Activated naive CD8-positive, alpha-beta T cell treated with anti-CD3 and anti-CD28 coated beads, Interleukin-2, amount 50 U/mL, for 24 hours (primary cell): ENCODE measurements at regions not wholly inside any gene's neighbourhood (a gene's known extent, or its start where the extent isn't known, plus 50 kb on each side); places are given as distances from the start of the nearest gene placed in this dataset.

ENCODE experiments used
- ATAC-seq: fragments of 150-1000 bp; cut with Tn5 transposase; one replicate; pipeline ENCODE4 v1.10.0; 2021
- DNase-seq: peaks from one replicate; pipeline ENCODE4 v3.0.0; 2021
- H3K27ac Mint-ChIP-seq: one replicate; pipeline ENCODE4 v1.8.0; 2021; ENCODE audit warnings: mild to moderate bottlenecking, mixed read lengths
- H3K27me3 Mint-ChIP-seq: one replicate; pipeline ENCODE4 v1.8.0; 2021; ENCODE audit warnings: mixed read lengths
- H3K36me3 Mint-ChIP-seq: one replicate; pipeline ENCODE4 v1.8.0; 2021; ENCODE audit warnings: low read depth, mixed read lengths
- H3K4me1 Mint-ChIP-seq: one replicate; pipeline ENCODE4 v1.8.0; 2021; ENCODE audit warnings: mixed read lengths
- H3K4me3 Mint-ChIP-seq: one replicate; pipeline ENCODE4 v1.8.0; 2021; ENCODE audit warnings: mild to moderate bottlenecking, moderate library complexity, mixed read lengths
- H3K9me3 Mint-ChIP-seq: one replicate; pipeline ENCODE4 v1.8.0; 2021; ENCODE audit warnings: mixed read lengths

GRCh38 chr20:19001177-19001576, 187.6 kb downstream of the SCP2D1 start:
- ATAC-seq, result no peak
- no peaks in the 10 kb centered on the region for H3K4me1 Mint-ChIP-seq
- no peaks in the 10 kb centered on the region for H3K9me3 Mint-ChIP-seq
- H3K4me3 Mint-ChIP-seq, result no peak overlapping the region
- no peak for DNase-seq
- H3K27ac Mint-ChIP-seq, result no peak overlapping the region
- no peaks in the 10 kb centered on the region for H3K36me3 Mint-ChIP-seq
- H3K27me3 Mint-ChIP-seq, result no peaks in the 10 kb centered on the region

- no peak for ATAC-seq
- no peak overlapping the region for H3K27ac Mint-ChIP-seq
Measured at GRCh38 chr20:19003366-19004336, 190.1 kb downstream of the SCP2D1 start.

DNA sequence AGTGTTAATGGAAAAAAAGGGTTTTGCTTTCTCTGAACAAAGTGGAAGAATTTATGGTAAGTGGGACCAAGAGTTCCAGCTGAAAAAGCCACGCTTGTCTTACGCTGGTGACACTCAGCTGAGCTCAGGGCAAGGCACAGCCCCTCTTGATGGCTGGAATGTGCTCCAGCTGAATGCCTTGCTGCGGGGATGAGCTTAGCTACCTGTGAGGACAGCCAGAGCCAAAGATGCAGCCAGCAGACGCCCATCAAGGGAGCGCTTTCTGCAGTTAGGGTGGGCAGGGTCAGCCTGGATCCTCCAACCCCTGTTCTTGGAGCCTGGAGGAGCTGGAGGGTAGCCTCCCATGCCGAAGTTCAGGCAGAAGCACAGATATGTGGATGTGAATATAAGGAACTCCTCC, 191.4 kb downstream of the SCP2D1 start:
- Mint-ChIP-seq H3K27me3 (no peaks in the 10 kb centered on the region), H3K4me1 (no peaks in the 10 kb centered on the region), H3K9me3 (no peaks in the 10 kb centered on the region), H3K36me3 (no peaks in the 10 kb centered on the region), H3K27ac (no peak overlapping the region), H3K4me3 (no peak overlapping the region)
- DNase-seq (no peak), ATAC-seq (no peak)

More at GRCh38 chr20:19003366-19004336, 190.1 kb downstream of the SCP2D1 start:
- no peak for DNase-seq
- Mint-ChIP-seq H3K9me3 (no peaks in the 10 kb centered on the region), H3K36me3 (no peaks in the 10 kb centered on the region), H3K4me1 (no peaks in the 10 kb centered on the region), H3K4me3 (no peak overlapping the region), H3K27me3 (no peaks in the 10 kb centered on the region)

- Mint-ChIP-seq H3K27me3 (no peaks in the 10 kb centered on the region), H3K27ac (no peak overlapping the region), H3K9me3 (no peaks in the 10 kb centered on the region), H3K4me1 (no peaks in the 10 kb centered on the region), H3K4me3 (no peak overlapping the region), H3K36me3 (no peaks in the 10 kb centered on the region)
- ATAC-seq (no peak), DNase-seq (no peak)
Measured at GRCh38 chr20:19008497-19008896, 194.9 kb downstream of the SCP2D1 start.

GRCh38 chr20:19009081-19009688, 195.6 kb downstream of the SCP2D1 start:
- Mint-ChIP-seq H3K9me3 (no peaks in the 10 kb centered on the region), H3K36me3 (no peaks in the 10 kb centered on the region), H3K4me1 (no peaks in the 10 kb centered on the region), H3K4me3 (no peak overlapping the region), H3K27ac (no peak overlapping the region), H3K27me3 (no peaks in the 10 kb centered on the region)
- no peak for DNase-seq
- ATAC-seq, result no peak

- ATAC-seq (no peak), DNase-seq (no peak)
- H3K9me3 Mint-ChIP-seq, result no peaks in the 10 kb centered on the region
- no peak overlapping the region for H3K4me3 Mint-ChIP-seq
- no peaks in the 10 kb centered on the region for H3K27me3 Mint-ChIP-seq
- no peaks in the 10 kb centered on the region for H3K4me1 Mint-ChIP-seq
- H3K27ac Mint-ChIP-seq, result no peak overlapping the region
- H3K36me3 Mint-ChIP-seq, result no peaks in the 10 kb centered on the region
Measured at GRCh38 chr20:19012676-19013075, 199.1 kb downstream of the SCP2D1 start.

GRCh38 chr20:19013907-19014306, 198.5 kb upstream of the SLC24A3 start:
- Mint-ChIP-seq H3K27me3 (no peaks in the 10 kb centered on the region), H3K9me3 (no peaks in the 10 kb centered on the region), H3K36me3 (no peaks in the 10 kb centered on the region), H3K4me3 (no peak overlapping the region), H3K27ac (no peak overlapping the region), H3K4me1 (no peaks in the 10 kb centered on the region)
- DNase-seq, result no peak
- ATAC-seq, result no peak

- Mint-ChIP-seq H3K27ac (no peak overlapping the region), H3K4me1 (no peaks in the 10 kb centered on the region), H3K27me3 (no peaks in the 10 kb centered on the region), H3K4me3 (no peak overlapping the region), H3K36me3 (no peaks in the 10 kb centered on the region), H3K9me3 (no peaks in the 10 kb centered on the region)
- ATAC-seq (no peak), DNase-seq (no peak)
Measured at GRCh38 chr20:19015351-19016139, 196.9 kb upstream of the SLC24A3 start.

DNA sequence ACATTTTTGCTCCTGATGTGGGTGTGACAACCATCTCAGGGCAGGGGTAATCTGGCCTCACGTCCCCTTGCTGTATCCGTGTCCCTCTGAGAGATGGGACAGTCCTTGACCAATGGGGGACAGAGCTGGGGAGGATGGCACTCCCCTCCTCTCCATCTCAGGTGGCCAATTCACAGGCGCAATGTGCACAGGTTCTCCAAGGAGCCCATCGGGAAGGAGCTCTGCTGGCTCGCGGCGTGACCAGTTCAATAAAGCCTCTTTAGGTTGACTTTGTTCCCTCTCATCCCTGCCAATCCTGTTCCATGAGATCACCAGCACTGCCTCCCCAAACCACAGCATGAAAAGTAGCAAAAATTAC, 196.3 kb upstream of the SLC24A3 start:
- H3K36me3 Mint-ChIP-seq, result no peaks in the 10 kb centered on the region
- H3K27me3 Mint-ChIP-seq, result no peaks in the 10 kb centered on the region
- no peak overlapping the region for H3K4me3 Mint-ChIP-seq
- no peaks in the 10 kb centered on the region for H3K4me1 Mint-ChIP-seq
- H3K9me3 Mint-ChIP-seq, result no peaks in the 10 kb centered on the region
- H3K27ac Mint-ChIP-seq, result no peak overlapping the region
- no peak for DNase-seq
- ATAC-seq, result no peak

DNA sequence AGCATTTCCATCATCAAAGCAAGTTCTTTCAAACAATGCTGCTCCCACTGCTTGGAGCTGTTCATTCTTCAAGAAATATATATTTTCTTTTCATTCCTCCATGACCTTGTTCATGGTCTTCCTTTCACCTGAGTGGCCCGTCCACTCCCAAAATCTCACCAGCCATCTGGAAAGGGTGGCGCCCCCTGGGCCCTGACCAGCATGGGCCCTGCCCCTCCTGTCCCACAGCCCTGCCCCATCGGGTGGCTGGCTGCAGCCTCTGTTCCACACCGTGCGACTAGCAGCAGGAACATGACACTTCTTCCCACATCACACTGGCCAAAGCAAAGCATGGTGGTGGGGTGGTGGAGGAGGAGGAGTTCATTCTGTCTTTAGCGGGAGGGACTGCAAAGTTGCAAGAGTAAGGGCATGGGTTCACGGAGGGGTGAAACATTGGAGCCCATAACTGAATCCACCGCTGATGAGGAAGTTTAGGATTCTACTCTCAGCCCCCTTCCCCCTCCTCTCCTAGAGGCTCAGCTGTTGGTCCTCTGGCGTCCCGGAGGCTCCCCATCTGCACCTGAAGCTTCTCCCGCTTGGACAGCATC, 195.2 kb upstream of the SLC24A3 start:
- no peak overlapping the region for H3K27ac Mint-ChIP-seq
- ATAC-seq, result no peak

GRCh38 chr20:19018881-19019280, 193.6 kb upstream of the SLC24A3 start:
- Mint-ChIP-seq H3K4me1 (no peaks in the 10 kb centered on the region), H3K36me3 (no peaks in the 10 kb centered on the region), H3K4me3 (no peak overlapping the region), H3K9me3 (no peaks in the 10 kb centered on the region), H3K27me3 (no peaks in the 10 kb centered on the region), H3K27ac (no peak overlapping the region)
- ATAC-seq, result no peak
- no peak for DNase-seq

More for the DNA sequence above, 195.2 kb upstream of the SLC24A3 start:
- Mint-ChIP-seq H3K9me3 (no peaks in the 10 kb centered on the region), H3K4me3 (no peak overlapping the region), H3K27me3 (no peaks in the 10 kb centered on the region), H3K4me1 (no peaks in the 10 kb centered on the region), H3K36me3 (no peaks in the 10 kb centered on the region)
- no peak for DNase-seq

DNA sequence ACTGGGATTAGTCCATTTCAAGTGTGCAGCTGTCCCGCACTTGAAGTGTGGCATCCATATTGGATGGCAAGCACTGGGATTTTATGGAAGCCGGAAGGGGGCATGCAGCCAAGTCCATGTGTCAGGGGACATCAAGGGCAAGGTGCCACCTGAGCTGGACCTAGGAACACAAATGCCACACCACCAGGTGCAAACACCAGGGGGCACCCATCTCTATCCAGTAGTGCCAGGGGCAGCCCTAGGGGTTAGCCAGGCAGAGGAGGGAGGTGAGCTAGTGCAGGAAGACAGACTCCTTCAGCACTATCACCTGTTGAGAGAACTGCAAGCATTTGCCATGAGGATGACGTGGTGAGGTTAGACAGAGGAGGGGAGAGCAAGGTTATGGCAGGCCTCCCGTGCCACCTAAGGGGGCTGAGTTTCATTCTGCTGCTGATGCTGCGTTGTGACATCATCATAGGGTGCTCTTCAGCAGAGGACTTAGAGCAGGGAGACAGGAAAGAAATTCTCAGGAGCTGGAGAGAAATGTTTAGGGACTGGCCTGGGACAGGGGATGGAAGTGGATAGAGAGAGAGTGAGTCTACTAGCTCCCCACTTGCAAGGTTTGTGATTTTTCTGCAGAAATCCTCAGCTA, 192.6 kb upstream of the SLC24A3 start:
- no peaks in the 10 kb centered on the region for H3K27me3 Mint-ChIP-seq
- H3K36me3 Mint-ChIP-seq, result no peaks in the 10 kb centered on the region
- no peaks in the 10 kb centered on the region for H3K4me1 Mint-ChIP-seq
- ATAC-seq (no peak), DNase-seq (no peak)
- H3K9me3 Mint-ChIP-seq, result no peaks in the 10 kb centered on the region
- no peak overlapping the region for H3K27ac Mint-ChIP-seq
- no peak overlapping the region for H3K4me3 Mint-ChIP-seq

GRCh38 chr20:19021406-19022117, 190.9 kb upstream of the SLC24A3 start:
- H3K4me3 Mint-ChIP-seq, result no peak overlapping the region
- no peaks in the 10 kb centered on the region for H3K36me3 Mint-ChIP-seq
- DNase-seq, result no peak
- no peak for ATAC-seq
- H3K9me3 Mint-ChIP-seq, result no peaks in the 10 kb centered on the region
- H3K4me1 Mint-ChIP-seq, result peaks cover 7% of the 10 kb centered on the region
- no peaks in the 10 kb centered on the region for H3K27me3 Mint-ChIP-seq
- no peak overlapping the region for H3K27ac Mint-ChIP-seq
